ENCODE measurements at regions not wholly inside any gene's neighbourhood (a gene's known extent, or its start where the extent isn't known, plus 50 kb on each side); places are given as distances from the start of the nearest gene placed in this dataset.
"Not testable (repeated sequence)": the region's sequence is repeated elsewhere in the genome, so short reads cannot be mapped to it uniquely, and the experiment has no call there.

GRCh38 chr1:173362543-173362942 lies 114.6 kb upstream of the PRDX6 start:
- Mint-ChIP-seq H3K4me3 (no peak overlapping the region), H3K27me3 (ENCODE audit: low read depth) (no peaks in the 10 kb centered on the region), H3K36me3 (ENCODE audit: low read depth) (no peaks in the 10 kb centered on the region), H3K9me3 (no peaks in the 10 kb centered on the region), H3K4me1 (no peaks in the 10 kb centered on the region), H3K27ac (ENCODE audit: unreplicated experiment) (no peak overlapping the region)
- DNase-seq (ENCODE audit: low read depth, low spot score): no peak
- TF ChIP-seq, protein P1, sequence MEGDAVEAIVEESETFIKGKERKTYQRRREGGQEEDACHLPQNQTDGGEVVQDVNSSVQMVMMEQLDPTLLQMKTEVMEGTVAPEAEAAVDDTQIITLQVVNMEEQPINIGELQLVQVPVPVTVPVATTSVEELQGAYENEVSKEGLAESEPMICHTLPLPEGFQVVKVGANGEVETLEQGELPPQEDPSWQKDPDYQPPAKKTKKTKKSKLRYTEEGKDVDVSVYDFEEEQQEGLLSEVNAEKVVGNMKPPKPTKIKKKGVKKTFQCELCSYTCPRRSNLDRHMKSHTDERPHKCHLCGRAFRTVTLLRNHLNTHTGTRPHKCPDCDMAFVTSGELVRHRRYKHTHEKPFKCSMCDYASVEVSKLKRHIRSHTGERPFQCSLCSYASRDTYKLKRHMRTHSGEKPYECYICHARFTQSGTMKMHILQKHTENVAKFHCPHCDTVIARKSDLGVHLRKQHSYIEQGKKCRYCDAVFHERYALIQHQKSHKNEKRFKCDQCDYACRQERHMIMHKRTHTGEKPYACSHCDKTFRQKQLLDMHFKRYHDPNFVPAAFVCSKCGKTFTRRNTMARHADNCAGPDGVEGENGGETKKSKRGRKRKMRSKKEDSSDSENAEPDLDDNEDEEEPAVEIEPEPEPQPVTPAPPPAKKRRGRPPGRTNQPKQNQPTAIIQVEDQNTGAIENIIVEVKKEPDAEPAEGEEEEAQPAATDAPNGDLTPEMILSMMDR (conservative IDR thresholded peaks at IDR 0.05): no peak

DNA sequence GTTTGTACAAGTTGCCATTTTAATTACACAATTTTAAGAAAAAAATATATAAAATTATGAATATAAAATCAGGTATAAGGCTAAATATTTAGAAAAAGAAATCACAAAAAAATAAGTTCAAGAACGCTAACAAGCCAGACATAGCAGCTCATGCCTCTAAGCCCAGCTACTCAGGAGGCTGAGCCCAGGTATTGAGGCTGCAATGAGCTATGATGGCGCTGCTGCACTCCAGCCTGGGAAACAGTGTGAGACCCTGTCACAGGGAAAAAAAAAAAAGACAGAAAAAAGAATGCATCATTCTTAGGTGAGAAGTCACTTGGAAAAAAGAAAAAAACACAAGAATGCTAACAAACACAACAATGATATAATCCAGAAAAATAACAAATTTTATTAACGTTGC lies 112.3 kb upstream of the PRDX6 start:
- H3K9me3 Mint-ChIP-seq: no peaks in the 10 kb centered on the region
- TF ChIP-seq, protein P1 (conservative IDR thresholded peaks at IDR 0.05): no peak

DNA sequence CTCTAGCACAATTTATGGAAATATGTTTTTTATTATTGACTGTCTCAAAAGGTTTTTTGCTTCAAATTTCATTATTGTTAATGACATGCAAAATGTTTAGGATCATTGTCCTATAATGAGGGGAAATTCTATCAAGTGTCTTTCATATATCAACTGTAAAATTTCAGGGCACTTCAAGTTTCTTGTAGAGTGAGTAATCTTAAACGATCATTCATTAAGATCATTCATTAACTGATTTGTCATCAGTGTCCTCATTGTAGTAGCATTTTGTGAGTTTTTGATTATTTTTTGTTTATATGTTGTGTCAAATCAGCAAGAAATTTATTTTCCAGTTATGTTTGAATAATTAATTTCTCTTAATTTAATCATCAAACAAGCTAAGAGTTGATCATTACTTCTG lies 111.8 kb upstream of the PRDX6 start:
- H3K36me3 Mint-ChIP-seq (ENCODE audit: low read depth): no peaks in the 10 kb centered on the region
- no peaks in the 10 kb centered on the region for H3K4me1 Mint-ChIP-seq
- DNase-seq (ENCODE audit: low read depth, low spot score): no peak
- H3K27ac Mint-ChIP-seq (ENCODE audit: unreplicated experiment): no peak overlapping the region
- TF ChIP-seq, protein P1 (conservative IDR thresholded peaks at IDR 0.05): no peak
- no peaks in the 10 kb centered on the region for H3K27me3 Mint-ChIP-seq (ENCODE audit: low read depth)
- no peaks in the 10 kb centered on the region for H3K9me3 Mint-ChIP-seq
- H3K4me3 Mint-ChIP-seq: no peak overlapping the region

More for the DNA sequence above, 112.3 kb upstream of the PRDX6 start:
- H3K4me1 Mint-ChIP-seq: no peaks in the 10 kb centered on the region
- H3K4me3 Mint-ChIP-seq: no peak overlapping the region
- no peak for DNase-seq (ENCODE audit: low read depth, low spot score)
- no peaks in the 10 kb centered on the region for H3K36me3 Mint-ChIP-seq (ENCODE audit: low read depth)
- no peak overlapping the region for H3K27ac Mint-ChIP-seq (ENCODE audit: unreplicated experiment)
- no peaks in the 10 kb centered on the region for H3K27me3 Mint-ChIP-seq (ENCODE audit: low read depth)

DNA sequence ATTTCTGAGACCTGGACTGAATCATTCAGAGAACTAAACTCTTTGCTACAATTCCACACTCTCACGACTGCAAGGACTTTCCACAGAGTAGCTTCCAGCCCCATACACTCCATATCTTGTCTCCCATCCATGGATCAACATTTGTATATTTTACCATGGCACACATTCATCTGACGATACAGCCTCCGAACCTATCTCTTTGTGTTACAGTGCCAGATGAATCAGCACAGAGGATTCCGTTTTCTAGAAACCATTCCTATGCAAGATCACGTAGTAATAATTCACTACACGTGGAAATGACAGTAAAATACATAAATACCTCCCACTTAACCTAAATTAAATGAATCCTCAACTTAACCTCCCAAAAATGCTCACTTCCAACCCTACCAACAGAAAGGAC lies 110.0 kb upstream of the PRDX6 start:
- no peak overlapping the region for H3K4me3 Mint-ChIP-seq
- TF ChIP-seq, protein P1 (conservative IDR thresholded peaks at IDR 0.05): no peak
- H3K27ac Mint-ChIP-seq (ENCODE audit: unreplicated experiment): no peak overlapping the region
- no peaks in the 10 kb centered on the region for H3K9me3 Mint-ChIP-seq
- H3K36me3 Mint-ChIP-seq (ENCODE audit: low read depth): no peaks in the 10 kb centered on the region
- H3K4me1 Mint-ChIP-seq: no peaks in the 10 kb centered on the region
- DNase-seq (ENCODE audit: low read depth, low spot score): no peak
- no peaks in the 10 kb centered on the region for H3K27me3 Mint-ChIP-seq (ENCODE audit: low read depth)

GRCh38 chr1:173370586-173370985 lies 106.5 kb upstream of the PRDX6 start:
- not testable (repeated sequence) for H3K9me3 Mint-ChIP-seq; H3K36me3 Mint-ChIP-seq (ENCODE audit: low read depth); H3K4me1 Mint-ChIP-seq; H3K27ac Mint-ChIP-seq (ENCODE audit: unreplicated experiment); DNase-seq (ENCODE audit: low read depth, low spot score); H3K27me3 Mint-ChIP-seq (ENCODE audit: low read depth); H3K4me3 Mint-ChIP-seq

GRCh38 chr1:173376065-173376464 lies 101.1 kb upstream of the PRDX6 start:
- not testable (repeated sequence) for H3K4me1 Mint-ChIP-seq; H3K27ac Mint-ChIP-seq (ENCODE audit: unreplicated experiment); H3K27me3 Mint-ChIP-seq (ENCODE audit: low read depth); DNase-seq (ENCODE audit: low read depth, low spot score); H3K36me3 Mint-ChIP-seq (ENCODE audit: low read depth); H3K4me3 Mint-ChIP-seq
- H3K9me3 Mint-ChIP-seq: peaks cover 13% of the 10 kb centered on the region

GRCh38 chr1:173377266-173377665 lies 99.9 kb upstream of the PRDX6 start:
- H3K4me1 Mint-ChIP-seq: no peaks in the 10 kb centered on the region
- TF ChIP-seq, protein P1 (conservative IDR thresholded peaks at IDR 0.05): no peak
- H3K4me3 Mint-ChIP-seq: no peak overlapping the region
- DNase-seq (ENCODE audit: low read depth, low spot score): no peak
- no peaks in the 10 kb centered on the region for H3K27me3 Mint-ChIP-seq (ENCODE audit: low read depth)
- H3K36me3 Mint-ChIP-seq (ENCODE audit: low read depth): peaks cover 8% of the 10 kb centered on the region
- no peak overlapping the region for H3K27ac Mint-ChIP-seq (ENCODE audit: unreplicated experiment)
- H3K9me3 Mint-ChIP-seq: peaks cover 13% of the 10 kb centered on the region
